Retinal pigment epithelial cell (primary cell): ENCODE measurements at regions not wholly inside any gene's neighbourhood (a gene's known extent, or its start where the extent isn't known, plus 50 kb on each side); places are given as distances from the start of the nearest gene placed in this dataset.

Source experiments
- DNase-seq: peaks from one replicate; pipeline ENCODE4 v3.0.0-alpha.2; 2010; ENCODE audit warnings: low read depth
- H3K4me3 ChIP-seq: 2 replicates; pipeline ENCODE4 v1.5.1; 2011; ENCODE audit warnings: mild to moderate bottlenecking, low read length, control low read depth, moderate library complexity
- TF ChIP-seq, protein P1 (sequence below): conservative IDR thresholded peaks from 2 replicates; pipeline ENCODE4 v1.5.1; 2011; ENCODE audit warnings: low read depth, low read length, control low read depth, inconsistent platforms

DNA sequence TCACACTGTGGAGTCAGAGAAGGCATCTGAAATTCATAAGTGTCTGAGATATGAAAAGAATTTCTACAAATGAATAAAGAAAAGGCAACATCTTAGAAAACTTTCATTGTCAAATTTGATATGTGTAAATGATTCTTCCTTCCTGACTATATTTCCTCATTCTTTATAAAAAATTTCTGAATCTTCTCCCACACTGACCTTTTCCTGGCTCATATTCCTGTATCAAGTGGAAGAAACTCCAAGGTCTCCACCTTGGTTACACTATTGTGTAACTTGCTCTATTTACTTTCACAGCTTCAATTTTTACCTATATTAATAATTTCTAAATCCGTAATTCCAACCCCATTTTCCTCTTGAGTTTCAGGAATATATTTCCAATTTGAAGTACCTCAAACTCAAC lies 93.5 kb upstream of the FBXL7 start:
- DNase-seq = no peak
- TF ChIP-seq, protein P1, sequence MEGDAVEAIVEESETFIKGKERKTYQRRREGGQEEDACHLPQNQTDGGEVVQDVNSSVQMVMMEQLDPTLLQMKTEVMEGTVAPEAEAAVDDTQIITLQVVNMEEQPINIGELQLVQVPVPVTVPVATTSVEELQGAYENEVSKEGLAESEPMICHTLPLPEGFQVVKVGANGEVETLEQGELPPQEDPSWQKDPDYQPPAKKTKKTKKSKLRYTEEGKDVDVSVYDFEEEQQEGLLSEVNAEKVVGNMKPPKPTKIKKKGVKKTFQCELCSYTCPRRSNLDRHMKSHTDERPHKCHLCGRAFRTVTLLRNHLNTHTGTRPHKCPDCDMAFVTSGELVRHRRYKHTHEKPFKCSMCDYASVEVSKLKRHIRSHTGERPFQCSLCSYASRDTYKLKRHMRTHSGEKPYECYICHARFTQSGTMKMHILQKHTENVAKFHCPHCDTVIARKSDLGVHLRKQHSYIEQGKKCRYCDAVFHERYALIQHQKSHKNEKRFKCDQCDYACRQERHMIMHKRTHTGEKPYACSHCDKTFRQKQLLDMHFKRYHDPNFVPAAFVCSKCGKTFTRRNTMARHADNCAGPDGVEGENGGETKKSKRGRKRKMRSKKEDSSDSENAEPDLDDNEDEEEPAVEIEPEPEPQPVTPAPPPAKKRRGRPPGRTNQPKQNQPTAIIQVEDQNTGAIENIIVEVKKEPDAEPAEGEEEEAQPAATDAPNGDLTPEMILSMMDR = no peak
- no peak overlapping the region for H3K4me3 ChIP-seq

DNA sequence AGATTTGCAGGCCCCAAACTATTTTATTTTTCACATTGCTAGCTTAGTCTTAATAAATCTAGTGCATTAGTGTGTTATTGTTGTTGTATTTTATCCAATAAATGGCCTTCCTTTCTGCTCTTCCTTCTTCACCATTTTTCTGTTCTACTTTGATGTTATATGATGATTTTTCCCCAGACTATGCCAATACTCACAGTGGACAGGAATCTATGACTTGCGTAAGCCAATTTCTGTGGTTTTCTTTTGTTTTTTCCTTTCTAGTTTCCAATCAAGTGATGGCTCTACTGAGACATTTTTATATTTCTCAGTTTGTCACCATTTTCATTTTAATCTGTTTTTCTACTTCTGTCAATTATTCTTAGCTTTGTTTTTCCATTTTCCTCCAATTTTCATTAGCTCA lies 106.8 kb upstream of the FBXL7 start:
- TF ChIP-seq, protein P1 = no peak
- DNase-seq = no peak
- H3K4me3 ChIP-seq = no peak overlapping the region

DNA sequence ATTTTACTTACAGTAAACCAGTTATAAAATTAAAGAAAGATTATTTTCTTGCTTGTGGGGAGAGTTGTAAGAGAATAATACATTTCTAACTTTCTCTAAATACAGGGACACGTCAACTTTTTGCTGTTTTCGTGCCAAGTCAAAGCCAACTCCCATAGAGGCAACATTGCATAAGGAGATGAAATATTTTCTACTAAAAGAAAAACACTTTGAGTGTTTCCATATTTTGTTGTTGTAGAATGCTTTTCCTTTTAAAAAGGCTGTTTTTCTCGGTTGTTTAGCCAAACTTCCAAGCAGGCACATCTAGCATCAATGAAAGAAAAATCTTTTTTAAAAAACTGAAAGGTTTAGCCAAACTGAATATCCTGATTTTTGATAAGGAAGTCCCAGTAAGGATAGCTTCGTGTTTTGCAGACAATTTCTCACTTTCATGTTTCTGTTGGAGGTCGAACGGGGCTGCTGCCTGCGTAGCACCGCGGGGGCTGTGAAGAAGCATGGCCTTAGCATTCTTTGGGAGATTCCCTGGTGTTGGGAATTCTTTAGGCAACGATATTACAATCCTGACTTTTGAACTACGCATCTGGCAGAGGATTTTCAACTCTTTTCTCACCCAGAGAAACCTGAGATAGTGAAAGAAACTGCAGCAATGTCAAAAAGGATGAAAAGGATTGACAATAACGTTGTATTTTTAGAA lies 108.1 kb upstream of the FBXL7 start:
- H3K4me3 ChIP-seq = no peak overlapping the region
- TF ChIP-seq, protein P1 = no peak
- no peak for DNase-seq

DNA sequence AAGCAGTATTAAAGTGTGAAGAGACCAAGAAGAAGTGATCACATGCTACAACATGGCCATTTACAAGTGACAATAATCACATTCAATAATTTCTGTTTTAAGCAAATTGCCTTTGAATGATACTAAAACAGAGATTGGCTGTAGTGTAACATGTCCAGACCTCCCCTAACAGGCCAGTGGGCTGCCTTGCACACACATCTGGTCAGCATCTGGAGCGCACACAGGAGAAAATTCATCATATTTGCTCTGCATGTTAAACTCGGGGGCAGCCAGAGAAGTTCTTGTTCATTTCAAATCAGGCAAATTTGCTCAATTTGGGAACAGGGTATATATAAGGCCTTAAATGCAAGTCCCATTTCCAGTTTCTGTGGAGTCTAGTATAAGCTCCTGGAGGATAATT lies 111.1 kb upstream of the FBXL7 start:
- no peak overlapping the region for H3K4me3 ChIP-seq
- DNase-seq = no peak
- TF ChIP-seq, protein P1 = no peak

DNA sequence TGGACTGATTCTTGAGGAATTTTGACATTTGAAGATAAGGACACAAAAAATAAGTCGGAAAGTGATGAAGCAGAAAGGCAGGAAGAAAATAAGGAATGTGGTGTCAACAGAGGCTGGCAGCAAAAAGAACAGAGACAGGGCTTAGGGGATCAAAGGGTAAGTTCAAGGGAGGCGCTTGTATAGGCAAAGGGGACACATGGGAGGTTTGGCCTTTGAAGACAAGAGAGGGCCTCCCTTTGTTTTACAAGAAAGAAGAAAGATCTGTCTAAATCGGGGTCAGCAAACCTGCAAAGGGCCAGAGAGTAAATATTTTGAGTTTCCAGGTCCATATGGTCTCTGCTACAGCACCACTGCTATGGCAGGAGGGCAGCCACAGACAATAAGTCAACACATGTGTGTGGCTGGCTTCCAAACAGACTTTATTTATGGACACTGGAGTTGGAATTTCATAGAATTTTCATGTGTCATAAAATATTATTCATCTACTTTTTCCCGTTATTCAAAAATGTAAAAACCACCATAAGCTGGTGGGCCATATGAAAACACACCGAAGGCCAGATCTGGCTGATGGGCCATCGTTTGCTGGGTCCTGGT lies 112.0 kb upstream of the FBXL7 start:
- H3K4me3 ChIP-seq = no peak overlapping the region
- TF ChIP-seq, protein P1 = no peak

DNA sequence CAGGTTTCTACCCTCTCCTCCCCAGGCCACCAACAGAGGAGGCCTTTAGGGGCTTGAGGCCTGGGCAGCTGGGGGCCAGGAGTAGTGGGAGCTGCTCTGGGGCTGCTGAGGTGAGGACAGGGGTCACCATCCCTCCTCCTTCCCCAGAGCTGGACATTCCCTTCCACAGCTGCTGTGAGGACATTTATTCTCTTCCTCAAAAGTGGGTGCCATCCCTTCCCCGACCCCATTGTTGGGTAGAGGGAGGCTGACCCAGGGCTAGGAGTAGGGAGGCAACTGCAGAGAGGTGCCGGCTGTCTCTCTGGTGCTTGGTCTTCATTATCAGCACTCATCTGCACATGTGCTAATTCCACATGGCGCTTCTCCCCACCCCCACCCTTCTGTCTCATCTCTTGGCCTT lies 113.9 kb upstream of the FBXL7 start:
- TF ChIP-seq, protein P1 = no peak
- DNase-seq = no peak
- H3K4me3 ChIP-seq = no peak overlapping the region

More for the DNA sequence above, 112.0 kb upstream of the FBXL7 start:
- DNase-seq = no peak

DNA sequence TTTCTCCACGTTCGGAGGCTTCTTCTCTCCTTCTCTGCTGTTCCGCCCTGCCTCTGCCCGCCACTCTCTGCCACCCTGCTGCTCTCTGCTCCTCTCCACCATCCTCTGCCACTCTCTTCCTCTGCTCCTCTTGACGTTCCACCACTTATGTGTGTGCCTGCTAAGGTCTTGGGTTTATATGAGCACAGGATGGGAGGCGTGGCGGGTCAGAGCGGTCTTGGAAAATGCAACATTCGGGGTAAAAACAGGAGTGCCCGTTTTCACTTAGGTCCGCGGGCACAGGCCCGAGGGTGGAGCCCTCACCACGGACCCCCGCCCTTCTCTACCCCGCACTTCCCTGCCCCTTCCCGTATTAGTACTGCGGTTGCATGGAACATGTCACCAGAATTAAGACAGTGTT lies 114.4 kb upstream of the FBXL7 start:
- TF ChIP-seq, protein P1 = no peak
- no peak overlapping the region for H3K4me3 ChIP-seq
- no peak for DNase-seq
